Adipocyte (in vitro differentiated cells): ENCODE measurements at regions not wholly inside any gene's neighbourhood (a gene's known extent, or its start where the extent isn't known, plus 50 kb on each side); places are given as distances from the start of the nearest gene placed in this dataset.

ENCODE experiments used
- DNase-seq: peaks from one replicate; pipeline ENCODE4 v3.0.0-alpha.2; 2015; ENCODE audit warnings: low read depth
- H3K27me3 ChIP-seq: replicated peaks from 2 replicates; pipeline ENCODE4 v1.7.0; 2013; ENCODE audit warnings: mild to moderate bottlenecking, low read length, moderate library complexity; ENCODE audit not compliant: control insufficient read depth, insufficient read depth
- H3K36me3 ChIP-seq: 2 replicates; pipeline ENCODE4 v1.7.0; 2013; ENCODE audit warnings: low read length, mild to moderate bottlenecking, moderate library complexity; ENCODE audit not compliant: control insufficient read depth, insufficient read depth, severe bottlenecking
- H3K4me1 ChIP-seq: 2 replicates; pipeline ENCODE4 v1.7.0; 2013; ENCODE audit warnings: mild to moderate bottlenecking, low read length, moderate library complexity; ENCODE audit not compliant: control insufficient read depth, insufficient read depth
- H3K4me3 ChIP-seq: 2 replicates; pipeline ENCODE4 v1.7.0; 2013; ENCODE audit warnings: mild to moderate bottlenecking, low read length, moderate library complexity
- H3K9ac ChIP-seq: 2 replicates; pipeline ENCODE4 v1.7.0; 2013; ENCODE audit warnings: mild to moderate bottlenecking, low read length, moderate library complexity
- H3K9me3 ChIP-seq: 2 replicates; pipeline ENCODE4 v1.7.0; 2013; ENCODE audit warnings: mild to moderate bottlenecking, low read length, moderate library complexity; ENCODE audit not compliant: control insufficient read depth

GRCh38 chr2:220410296-220410695 is 782.9 kb downstream of the SLC4A3 start:
- Histone ChIP-seq H3K9ac (no peak overlapping the region), H3K27me3 (no peaks in the 10 kb centered on the region), H3K4me1 (no peaks in the 10 kb centered on the region), H3K4me3 (no peak overlapping the region), H3K36me3 (no peaks in the 10 kb centered on the region), H3K9me3 (peaks cover 46% of the 10 kb centered on the region)
- DNase-seq = no peak

GRCh38 chr2:220417503-220417902 is 790.1 kb downstream of the SLC4A3 start:
- H3K4me3 ChIP-seq = no peak overlapping the region
- no peaks in the 10 kb centered on the region for H3K36me3 ChIP-seq
- H3K4me1 ChIP-seq = no peaks in the 10 kb centered on the region
- peaks cover 3% of the 10 kb centered on the region for H3K9me3 ChIP-seq
- H3K27me3 ChIP-seq = no peaks in the 10 kb centered on the region
- no peak overlapping the region for H3K9ac ChIP-seq
- no peak for DNase-seq

- no peak overlapping the region for H3K4me3 ChIP-seq
- H3K27me3 ChIP-seq = no peaks in the 10 kb centered on the region
- no peaks in the 10 kb centered on the region for H3K9me3 ChIP-seq
- no peaks in the 10 kb centered on the region for H3K36me3 ChIP-seq
- no peak overlapping the region for H3K9ac ChIP-seq
- no peak for DNase-seq
- no peaks in the 10 kb centered on the region for H3K4me1 ChIP-seq
Observed at GRCh38 chr2:220419647-220420046, 792.2 kb downstream of the SLC4A3 start.

GRCh38 chr2:220420820-220421219 is 793.4 kb downstream of the SLC4A3 start:
- Histone ChIP-seq H3K36me3 (no peaks in the 10 kb centered on the region), H3K4me3 (no peak overlapping the region), H3K9me3 (no peaks in the 10 kb centered on the region), H3K9ac (no peak overlapping the region), H3K27me3 (no peaks in the 10 kb centered on the region), H3K4me1 (no peaks in the 10 kb centered on the region)
- DNase-seq = no peak

- H3K9ac ChIP-seq = no peak overlapping the region
- H3K36me3 ChIP-seq = no peaks in the 10 kb centered on the region
- no peaks in the 10 kb centered on the region for H3K9me3 ChIP-seq
- H3K4me1 ChIP-seq = no peaks in the 10 kb centered on the region
- DNase-seq = no peak
- H3K27me3 ChIP-seq = no peaks in the 10 kb centered on the region
- H3K4me3 ChIP-seq = no peak overlapping the region
Observed at GRCh38 chr2:220422676-220423075, 795.2 kb downstream of the SLC4A3 start.

GRCh38 chr2:220424561-220424960 is 797.1 kb downstream of the SLC4A3 start:
- Histone ChIP-seq H3K4me1 (no peaks in the 10 kb centered on the region), H3K27me3 (no peaks in the 10 kb centered on the region), H3K4me3 (no peak overlapping the region), H3K36me3 (no peaks in the 10 kb centered on the region), H3K9ac (no peak overlapping the region), H3K9me3 (no peaks in the 10 kb centered on the region)
- DNase-seq = peak; percentile 2

GRCh38 chr2:220432645-220433044 is 805.2 kb downstream of the SLC4A3 start:
- Histone ChIP-seq H3K4me1 (no peaks in the 10 kb centered on the region), H3K4me3 (no peak overlapping the region), H3K9me3 (no peaks in the 10 kb centered on the region), H3K9ac (no peak overlapping the region), H3K27me3 (no peaks in the 10 kb centered on the region), H3K36me3 (no peaks in the 10 kb centered on the region)
- no peak for DNase-seq

GRCh38 chr2:220433131-220433530 is 805.7 kb downstream of the SLC4A3 start:
- no peak for DNase-seq
- Histone ChIP-seq H3K36me3 (no peaks in the 10 kb centered on the region), H3K4me1 (no peaks in the 10 kb centered on the region), H3K9me3 (no peaks in the 10 kb centered on the region), H3K27me3 (no peaks in the 10 kb centered on the region), H3K9ac (no peak overlapping the region), H3K4me3 (no peak overlapping the region)

GRCh38 chr2:220434385-220434784 is 807.0 kb downstream of the SLC4A3 start:
- Histone ChIP-seq H3K4me1 (no peaks in the 10 kb centered on the region), H3K9me3 (no peaks in the 10 kb centered on the region), H3K36me3 (no peaks in the 10 kb centered on the region), H3K9ac (no peak overlapping the region), H3K27me3 (no peaks in the 10 kb centered on the region), H3K4me3 (no peak overlapping the region)
- peak; percentile 4 for DNase-seq

GRCh38 chr2:220437938-220438337 is 810.5 kb downstream of the SLC4A3 start:
- no peaks in the 10 kb centered on the region for H3K36me3 ChIP-seq
- H3K9ac ChIP-seq = no peak overlapping the region
- H3K4me3 ChIP-seq = no peak overlapping the region
- no peak for DNase-seq
- no peaks in the 10 kb centered on the region for H3K4me1 ChIP-seq
- no peaks in the 10 kb centered on the region for H3K27me3 ChIP-seq
- H3K9me3 ChIP-seq = no peaks in the 10 kb centered on the region

GRCh38 chr2:220440731-220441130 is 813.3 kb downstream of the SLC4A3 start:
- Histone ChIP-seq H3K36me3 (no peaks in the 10 kb centered on the region), H3K27me3 (no peaks in the 10 kb centered on the region), H3K9ac (no peak overlapping the region), H3K4me3 (no peak overlapping the region), H3K4me1 (peaks cover 7% of the 10 kb centered on the region), H3K9me3 (no peaks in the 10 kb centered on the region)
- no peak for DNase-seq

- H3K4me1 ChIP-seq = peaks cover 9% of the 10 kb centered on the region
- H3K9ac ChIP-seq = no peak overlapping the region
Observed at GRCh38 chr2:220441404-220441803, 814.0 kb downstream of the SLC4A3 start.

More at GRCh38 chr2:220441404-220441803, 814.0 kb downstream of the SLC4A3 start:
- Histone ChIP-seq H3K36me3 (no peaks in the 10 kb centered on the region), H3K4me3 (no peak overlapping the region), H3K27me3 (no peaks in the 10 kb centered on the region), H3K9me3 (no peaks in the 10 kb centered on the region)
- no peak for DNase-seq
